Progenitor cell of endocrine pancreas (in vitro differentiated cells): ENCODE measurements at regions not wholly inside any gene's neighbourhood (a gene's known extent, or its start where the extent isn't known, plus 50 kb on each side); places are given as distances from the start of the nearest gene placed in this dataset.
A peak's percentile ranks its signal among the peaks of the same experiment; 100 is the strongest.
"Not testable (repeated sequence)": the region's sequence is repeated elsewhere in the genome, so short reads cannot be mapped to it uniquely, and the experiment has no call there.

ENCODE experiments used
- DNase-seq: peaks from one replicate; pipeline ENCODE4 v3.0.0; 2021; ENCODE audit warnings: low spot score; ENCODE audit not compliant: unreplicated experiment
- H3K27ac Mint-ChIP-seq: 2 replicates; pipeline ENCODE4 v1.8.0; 2021; ENCODE audit warnings: mild to moderate bottlenecking, moderate library complexity, mixed read lengths
- H3K27me3 Mint-ChIP-seq: 2 replicates; pipeline ENCODE4 v1.8.0; 2021; ENCODE audit warnings: mixed read lengths
- H3K36me3 Mint-ChIP-seq: 2 replicates; pipeline ENCODE4 v1.8.0; 2022; ENCODE audit warnings: mixed read lengths; ENCODE audit not compliant: insufficient read depth
- H3K4me1 Mint-ChIP-seq: 2 replicates; pipeline ENCODE4 v1.8.0; 2021; ENCODE audit warnings: low read depth, mixed read lengths
- H3K4me3 Mint-ChIP-seq: 2 replicates; pipeline ENCODE4 v1.8.0; 2021; ENCODE audit warnings: low read depth, mild to moderate bottlenecking, moderate library complexity, mixed read lengths
- H3K9me3 Mint-ChIP-seq: 2 replicates; pipeline ENCODE4 v1.8.0; 2021; ENCODE audit warnings: low read depth, mixed read lengths
- CTCF ChIP-seq: fragments of 200-600 bp; sonication (generic); IDR thresholded peaks from one replicate; pipeline ENCODE4 v1.5.0; 2021; ENCODE audit warnings: antibody characterized with exemption, mild to moderate bottlenecking; ENCODE audit not compliant: unreplicated experiment

DNA sequence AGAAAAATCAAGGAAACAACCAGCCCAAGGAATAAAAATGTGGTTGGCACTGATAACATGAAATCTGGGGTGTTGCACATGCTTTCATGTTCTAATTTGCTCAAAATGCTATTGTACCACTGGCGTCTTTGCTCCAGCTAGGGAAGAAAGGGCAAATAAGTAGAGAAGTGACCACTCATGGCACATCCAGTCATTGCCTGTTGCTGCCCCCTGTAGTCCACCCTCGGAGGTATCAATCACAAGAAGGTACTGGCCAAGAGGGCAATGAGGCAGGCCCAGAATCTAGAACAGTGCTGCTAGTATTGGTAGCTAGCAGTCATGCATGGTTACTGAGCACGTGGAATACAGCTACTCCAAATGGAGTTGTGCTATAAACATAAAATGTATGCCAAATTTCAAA is 213.4 kb downstream of the CDCA7 start:
- peaks cover 14% of the 10 kb centered on the region for H3K4me1 Mint-ChIP-seq
- H3K4me3 Mint-ChIP-seq, result no peak overlapping the region
- DNase-seq, result no peak
- no peaks in the 10 kb centered on the region for H3K36me3 Mint-ChIP-seq
- TF ChIP-seq CTCF, result peak; percentile 21
- H3K9me3 Mint-ChIP-seq, result peaks cover 10% of the 10 kb centered on the region
- H3K27ac Mint-ChIP-seq, result no peak overlapping the region
- H3K27me3 Mint-ChIP-seq, result peaks cover 2% of the 10 kb centered on the region

- Mint-ChIP-seq H3K27me3 (peaks cover 2% of the 10 kb centered on the region), H3K27ac (peak overlapping the region; percentile 9), H3K36me3 (no peaks in the 10 kb centered on the region), H3K4me1 (peaks cover 14% of the 10 kb centered on the region), H3K4me3 (peak overlapping the region; percentile 31), H3K9me3 (peaks cover 5% of the 10 kb centered on the region)
- no peak for DNase-seq
- TF ChIP-seq CTCF, result peak; percentile 43
Observed at GRCh38 chr2:173571021-173571821, 216.5 kb downstream of the CDCA7 start.

GRCh38 chr2:173571887-173572680 is 217.4 kb downstream of the CDCA7 start:
- Mint-ChIP-seq H3K9me3 (peaks cover 5% of the 10 kb centered on the region), H3K4me3 (no peak overlapping the region), H3K4me1 (peaks cover 14% of the 10 kb centered on the region)

DNA sequence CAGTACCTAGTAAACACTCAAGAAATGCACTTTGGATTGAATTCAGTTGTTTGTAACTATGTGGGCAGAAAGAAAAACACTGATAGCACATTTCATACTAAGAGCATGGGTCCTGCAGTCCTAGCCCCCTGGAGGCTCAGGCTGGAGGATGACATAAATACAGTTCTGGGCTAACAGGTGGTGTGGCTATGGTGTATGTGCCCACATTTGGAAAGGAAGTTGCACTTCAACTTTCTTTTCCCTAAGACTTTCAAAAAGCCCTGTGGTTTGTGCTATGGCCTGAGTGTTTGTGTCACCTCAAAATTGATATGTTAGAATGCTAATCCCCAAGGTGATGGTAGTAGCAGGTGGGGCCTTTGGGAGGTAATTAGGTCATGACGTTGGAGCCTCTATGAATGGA is 218.2 kb downstream of the CDCA7 start:
- Mint-ChIP-seq H3K27ac (no peak overlapping the region), H3K4me3 (no peak overlapping the region), H3K9me3 (peaks cover 5% of the 10 kb centered on the region), H3K27me3 (no peaks in the 10 kb centered on the region), H3K36me3 (no peaks in the 10 kb centered on the region), H3K4me1 (peaks cover 14% of the 10 kb centered on the region)
- DNase-seq, result no peak
- no peak for TF ChIP-seq CTCF

More at GRCh38 chr2:173571887-173572680, 217.4 kb downstream of the CDCA7 start:
- DNase-seq, result no peak
- Mint-ChIP-seq H3K27me3 (no peaks in the 10 kb centered on the region), H3K27ac (no peak overlapping the region), H3K36me3 (no peaks in the 10 kb centered on the region)
- no peak for TF ChIP-seq CTCF

DNA sequence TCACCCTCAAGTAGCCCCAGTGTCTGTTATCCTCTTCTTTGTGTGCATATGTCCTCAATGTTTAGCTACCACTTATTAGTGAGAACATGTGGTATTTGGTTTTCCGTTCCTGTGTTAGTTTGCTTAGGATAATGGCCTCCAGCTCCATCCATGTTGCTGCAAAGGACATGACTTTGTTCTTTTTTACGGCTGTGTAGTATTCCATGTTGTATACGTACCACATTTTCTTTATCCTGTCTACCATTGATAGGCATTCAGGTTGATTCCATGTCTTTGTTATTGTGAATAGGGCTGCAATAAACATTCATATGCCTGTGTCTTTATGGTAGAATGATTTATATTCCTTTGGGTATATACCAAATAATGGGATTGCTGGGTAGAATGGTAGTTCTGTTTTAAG is 219.1 kb downstream of the CDCA7 start:
- not testable (repeated sequence) for DNase-seq, H3K4me3 Mint-ChIP-seq, H3K27ac Mint-ChIP-seq, H3K27me3 Mint-ChIP-seq, H3K36me3 Mint-ChIP-seq, H3K9me3 Mint-ChIP-seq
- H3K4me1 Mint-ChIP-seq, result peaks cover 14% of the 10 kb centered on the region
